ENCODE measurements at regions not wholly inside any gene's neighbourhood (a gene's known extent, or its start where the extent isn't known, plus 50 kb on each side); places are given as distances from the start of the nearest gene placed in this dataset.

DNA sequence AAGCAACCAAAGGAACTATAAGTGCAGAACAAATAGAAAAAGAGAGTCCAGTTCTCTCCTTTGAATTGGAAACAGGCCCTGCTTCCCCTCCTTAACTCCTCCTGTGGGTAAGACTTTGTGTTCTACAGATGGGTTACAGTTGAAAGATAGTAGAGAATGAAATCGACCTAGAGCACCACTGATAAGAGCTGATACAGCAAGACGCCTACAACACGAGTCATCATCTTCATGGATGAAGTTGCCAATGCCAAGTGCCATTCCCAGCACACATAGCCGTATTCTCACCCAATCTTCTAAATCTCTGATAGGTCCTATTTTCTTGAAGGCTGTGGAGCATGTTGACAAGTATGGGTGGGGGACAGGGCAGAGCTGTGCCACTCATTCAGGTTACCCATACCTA, 99.8 kb upstream of the CAMK1G start:
- DNase-seq (no peak), ATAC-seq (no peak)
- H3K9me3 ChIP-seq = no peaks in the 10 kb centered on the region
- TF ChIP-seq, protein P1, sequence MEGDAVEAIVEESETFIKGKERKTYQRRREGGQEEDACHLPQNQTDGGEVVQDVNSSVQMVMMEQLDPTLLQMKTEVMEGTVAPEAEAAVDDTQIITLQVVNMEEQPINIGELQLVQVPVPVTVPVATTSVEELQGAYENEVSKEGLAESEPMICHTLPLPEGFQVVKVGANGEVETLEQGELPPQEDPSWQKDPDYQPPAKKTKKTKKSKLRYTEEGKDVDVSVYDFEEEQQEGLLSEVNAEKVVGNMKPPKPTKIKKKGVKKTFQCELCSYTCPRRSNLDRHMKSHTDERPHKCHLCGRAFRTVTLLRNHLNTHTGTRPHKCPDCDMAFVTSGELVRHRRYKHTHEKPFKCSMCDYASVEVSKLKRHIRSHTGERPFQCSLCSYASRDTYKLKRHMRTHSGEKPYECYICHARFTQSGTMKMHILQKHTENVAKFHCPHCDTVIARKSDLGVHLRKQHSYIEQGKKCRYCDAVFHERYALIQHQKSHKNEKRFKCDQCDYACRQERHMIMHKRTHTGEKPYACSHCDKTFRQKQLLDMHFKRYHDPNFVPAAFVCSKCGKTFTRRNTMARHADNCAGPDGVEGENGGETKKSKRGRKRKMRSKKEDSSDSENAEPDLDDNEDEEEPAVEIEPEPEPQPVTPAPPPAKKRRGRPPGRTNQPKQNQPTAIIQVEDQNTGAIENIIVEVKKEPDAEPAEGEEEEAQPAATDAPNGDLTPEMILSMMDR (IDR thresholded peaks at IDR 0.05) = no peak
- H3K27me3 ChIP-seq = no peaks in the 10 kb centered on the region
- H3K27ac ChIP-seq = no peak overlapping the region
- no peaks in the 10 kb centered on the region for H3K36me3 ChIP-seq
- intact Hi-C loops (cut with DNase I) = no loop called here
- H3K4me1 ChIP-seq = no peaks in the 10 kb centered on the region
- no peak overlapping the region for H3K4me3 ChIP-seq

DNA sequence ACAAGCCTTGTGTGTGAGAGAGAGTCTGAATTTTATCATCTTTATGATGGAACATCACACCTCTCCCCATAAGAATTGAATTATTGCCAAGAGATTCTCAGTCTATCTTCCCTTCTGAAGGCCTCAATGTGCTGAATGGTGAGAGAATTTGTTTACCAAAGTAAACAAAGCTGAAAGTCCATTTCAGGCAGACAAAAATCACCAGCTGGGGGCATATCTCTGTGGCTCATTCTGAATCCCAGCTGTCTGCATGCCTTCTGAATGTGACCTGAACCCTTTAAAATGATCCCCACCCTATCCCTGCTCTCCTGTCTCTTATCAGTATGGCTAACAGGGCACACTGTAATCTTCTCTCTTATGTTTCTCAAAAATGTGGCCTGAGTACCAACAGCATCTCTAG, 99.1 kb upstream of the CAMK1G start:
- TF ChIP-seq, protein P1 (IDR thresholded peaks at IDR 0.05) = no peak
- no peaks in the 10 kb centered on the region for H3K27me3 ChIP-seq
- no peaks in the 10 kb centered on the region for H3K9me3 ChIP-seq
- DNase-seq (no peak), ATAC-seq (no peak)
- H3K4me1 ChIP-seq = no peaks in the 10 kb centered on the region
- H3K27ac ChIP-seq = no peak overlapping the region
- H3K36me3 ChIP-seq = no peaks in the 10 kb centered on the region
- H3K4me3 ChIP-seq = no peak overlapping the region
- intact Hi-C loops (cut with DNase I) = no loop called here

DNA sequence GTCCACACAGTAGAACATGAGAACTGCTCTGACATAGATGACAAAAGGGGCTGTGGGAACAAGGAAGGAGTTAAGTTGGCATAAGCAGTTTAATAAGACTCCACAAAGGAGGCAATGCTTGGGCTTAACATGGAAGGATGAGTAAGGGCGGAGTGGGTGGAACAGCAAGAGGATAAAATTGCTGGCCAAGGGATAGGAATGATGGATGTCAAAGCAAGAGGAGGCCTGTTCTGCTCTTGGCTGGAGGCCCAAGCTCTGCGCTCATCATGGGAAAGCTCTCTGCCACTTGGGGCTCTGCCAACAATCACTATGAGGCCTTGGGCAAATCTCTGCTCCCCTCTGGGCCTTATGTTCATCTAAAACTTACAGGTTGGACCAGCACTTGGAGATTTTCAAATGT, 98.3 kb upstream of the CAMK1G start:
- H3K4me1 ChIP-seq = no peaks in the 10 kb centered on the region
- no peak overlapping the region for H3K4me3 ChIP-seq
- intact Hi-C loops (cut with DNase I) = no loop called here
- no peaks in the 10 kb centered on the region for H3K27me3 ChIP-seq
- no peaks in the 10 kb centered on the region for H3K36me3 ChIP-seq
- ATAC-seq (no peak), DNase-seq (peak in 1 of 4 donors; percentile 5)
- H3K9me3 ChIP-seq = no peaks in the 10 kb centered on the region
- TF ChIP-seq, protein P1 (IDR thresholded peaks at IDR 0.05) = no peak
- H3K27ac ChIP-seq = no peak overlapping the region

DNA sequence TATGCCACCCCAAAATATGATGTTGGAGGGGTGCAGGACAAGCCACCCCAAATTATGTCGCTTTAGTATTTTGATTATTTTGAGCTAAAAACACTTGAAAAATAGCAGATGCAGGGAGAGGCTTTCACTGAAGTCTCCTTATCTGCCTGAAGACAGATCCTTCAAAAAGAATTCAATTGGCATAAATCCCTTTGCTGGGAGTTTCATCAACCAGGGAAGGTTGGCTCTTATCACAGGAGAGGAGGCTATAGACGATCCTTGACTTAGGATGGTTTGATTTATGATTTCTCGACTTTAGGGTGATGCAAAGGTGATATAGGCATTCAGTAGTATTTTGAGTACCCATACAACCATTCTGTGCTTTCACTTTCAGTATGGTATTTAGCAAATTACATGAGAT, 97.8 kb upstream of the CAMK1G start:
- DNase-seq = no peak
- intact Hi-C loops (cut with DNase I) = no loop called here
- H3K4me1 ChIP-seq = no peaks in the 10 kb centered on the region
- TF ChIP-seq, protein P1 (IDR thresholded peaks at IDR 0.05) = no peak
- no peak overlapping the region for H3K27ac ChIP-seq
- no peak for ATAC-seq
- no peaks in the 10 kb centered on the region for H3K9me3 ChIP-seq
- H3K36me3 ChIP-seq = no peaks in the 10 kb centered on the region
- H3K4me3 ChIP-seq = no peak overlapping the region
- no peaks in the 10 kb centered on the region for H3K27me3 ChIP-seq

DNA sequence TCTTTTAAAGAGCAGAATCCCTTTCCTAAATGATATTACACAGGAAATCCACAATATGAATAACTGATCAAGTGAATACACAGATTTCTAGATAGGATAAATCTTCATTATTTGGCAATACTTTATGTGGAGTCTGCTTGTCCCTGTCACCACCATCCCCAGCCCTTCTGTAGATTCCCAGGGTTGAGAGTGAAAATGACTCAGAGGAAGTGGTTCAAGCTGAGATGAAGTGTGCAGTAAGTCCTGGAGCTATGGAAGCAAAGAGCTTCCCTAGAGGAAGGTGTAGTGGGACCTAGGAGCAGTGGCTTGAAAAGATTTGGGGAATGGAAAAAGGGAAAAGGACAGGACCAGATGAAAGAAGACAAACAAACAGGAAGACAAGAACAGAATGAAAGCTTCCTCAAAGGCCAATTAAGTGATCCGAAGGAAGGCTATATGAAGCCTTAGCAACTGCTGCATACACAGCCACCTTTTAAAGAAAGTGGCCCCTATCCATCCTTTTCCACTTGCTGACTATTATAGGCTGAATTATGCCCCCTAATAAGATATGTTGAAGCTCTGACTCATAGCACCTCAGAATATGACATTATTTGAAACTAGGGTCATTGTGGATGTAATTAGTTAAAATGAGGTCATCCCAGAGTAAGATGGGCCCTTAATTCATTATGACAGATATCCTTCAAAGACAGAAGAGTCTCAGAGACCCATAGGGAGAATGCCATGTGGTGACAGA, 96.5 kb upstream of the CAMK1G start:
- no peak for DNase-seq
- TF ChIP-seq, protein P1 (IDR thresholded peaks at IDR 0.05) = no peak

More for the DNA sequence above, 96.5 kb upstream of the CAMK1G start:
- Histone ChIP-seq H3K4me1 (no peaks in the 10 kb centered on the region), H3K4me3 (no peak overlapping the region), H3K27me3 (no peaks in the 10 kb centered on the region), H3K9me3 (no peaks in the 10 kb centered on the region), H3K36me3 (no peaks in the 10 kb centered on the region), H3K27ac (no peak overlapping the region)
- intact Hi-C loops (cut with DNase I) = no loop called here
- no peak for ATAC-seq

All from left lung (tissue), 4 donors.